ENCODE measurements at regions not wholly inside any gene's neighbourhood (a gene's known extent, or its start where the extent isn't known, plus 50 kb on each side); places are given as distances from the start of the nearest gene placed in this dataset.

GRCh38 chrX:74179990-74180389, 124.0 kb upstream of the ZCCHC13 start:
- POLR2A ChIA-PET, result no interaction called here
- H3K4me1 ChIP-seq (ENCODE audit: control insufficient read depth, insufficient read depth, low read length), result peaks cover 6% of the 10 kb centered on the region; the same call in 1 of the 2 replicates
- CTCF ChIA-PET, result interaction anchor here (0.5 kb wide), 1 partner anchor 54 kb away, joined by 3 read pairs; no protein-coding TSS in a partner anchor
- TF ChIP-seq ZSCAN18 (tag by site-specific recombination; IDR thresholded peaks at IDR 0.05) (no peak), ZFP41 (tag by site-specific recombination; IDR thresholded peaks at IDR 0.05; ENCODE audit: borderline replicate concordance) (no peak), ZNF830 (tag by site-specific recombination; IDR thresholded peaks at IDR 0.05; ENCODE audit: low read depth) (no peak), SCRT1 (tag by site-specific recombination; IDR thresholded peaks at IDR 0.05; ENCODE audit: borderline replicate concordance) (no peak), GLI4 (tag by site-specific recombination; IDR thresholded peaks at IDR 0.05) (no peak), ZNF785 (tag by site-specific recombination; IDR thresholded peaks at IDR 0.05) (no peak), ZNF280C (tag by site-specific recombination; IDR thresholded peaks at IDR 0.05) (no peak), ZNF560 (tag by site-specific recombination; IDR thresholded peaks at IDR 0.05; ENCODE audit: borderline replicate concordance) (no peak)
- no peaks in the 10 kb centered on the region for H3K36me3 ChIP-seq (ENCODE audit: control insufficient read depth in 2 of 2, insufficient read depth in 1 of 2, low read length in 2 of 2)
- H3K4me3 ChIP-seq (ENCODE audit: low read depth, low read length), result no peak overlapping the region
- peak overlapping the region; percentile 51; the same call in 1 of the 2 replicates for H3K27ac ChIP-seq (ENCODE audit: extremely low read depth, low read depth, low read length)
- no peaks in the 10 kb centered on the region for H3K9me3 ChIP-seq (ENCODE audit: control insufficient read depth, insufficient read depth, low read depth, low read length)

DNA sequence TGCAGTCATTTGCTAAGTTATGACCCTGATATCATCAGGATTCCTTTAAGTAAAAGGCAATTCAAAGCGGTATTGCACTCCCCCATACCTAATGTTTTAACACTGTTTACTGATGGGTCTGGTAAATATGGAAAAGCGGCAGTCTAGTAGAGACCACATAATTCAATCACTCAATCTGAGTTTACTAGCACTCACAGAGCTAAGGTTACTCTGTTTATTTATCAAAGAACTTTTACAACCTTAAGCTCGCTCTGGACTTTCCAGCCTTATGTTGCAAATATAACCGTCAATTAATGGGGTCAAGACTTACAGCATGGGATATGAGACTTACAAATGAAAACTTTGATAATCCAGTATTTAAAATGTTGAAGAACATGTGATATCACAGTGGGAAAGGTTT, 124.5 kb upstream of the ZCCHC13 start:
- Histone ChIP-seq H3K36me3 (ENCODE audit: control insufficient read depth in 2 of 2, insufficient read depth in 1 of 2, low read length in 2 of 2) (no peaks in the 10 kb centered on the region), H3K27ac (ENCODE audit: extremely low read depth, low read depth, low read length) (peak overlapping the region; percentile 51; the same call in 1 of the 2 replicates), H3K9me3 (ENCODE audit: control insufficient read depth, insufficient read depth, low read depth, low read length) (no peaks in the 10 kb centered on the region; the same call in 1 of the 2 replicates), H3K4me3 (ENCODE audit: low read depth, low read length) (no peak overlapping the region), H3K4me1 (ENCODE audit: control insufficient read depth, insufficient read depth, low read length) (peaks cover 6% of the 10 kb centered on the region; the same call in 1 of the 2 replicates)
- ChIA-PET CTCF (interaction anchor here (0.5 to 1.3 kb wide), 2 partner anchors 45 to 55 kb away, joined by 3 to 6 read pairs; no protein-coding TSS in a partner anchor), POLR2A (no interaction called here)
- TF ChIP-seq YY2 (tag by site-specific recombination; IDR thresholded peaks at IDR 0.05) (no peak), ZNF341 (tag by site-specific recombination; IDR thresholded peaks at IDR 0.05; ENCODE audit: low read depth) (peak; percentile 43; the same call in 1 of the 2 replicates), TSHZ1 (tag by site-specific recombination; IDR thresholded peaks at IDR 0.05; ENCODE audit: borderline replicate concordance) (peak; percentile 65; the same call in 1 of the 2 replicates), OSR2 (tag by site-specific recombination; IDR thresholded peaks at IDR 0.05) (peak; percentile 83; the same call in 1 of the 2 replicates), GFI1B (tag by site-specific recombination; IDR thresholded peaks at IDR 0.05) (peak; percentile 79; the same call in 1 of the 2 replicates), ZNF24 (tag by site-specific recombination; IDR thresholded peaks at IDR 0.05) (0 out of 2 replicates have a peak, but pooled peaks have one; percentile 17), WT1 (tag by site-specific recombination; IDR thresholded peaks at IDR 0.05) (peak; percentile 93), ZNF426 (tag by site-specific recombination; IDR thresholded peaks at IDR 0.05) (no peak), HOXD13 (CRISPR knock-in tag; IDR thresholded peaks at IDR 0.05; ENCODE audit: borderline replicate concordance) (peak; percentile 64; the same call in 1 of the 2 replicates), BCL11A (tag by site-specific recombination; IDR thresholded peaks at IDR 0.05; ENCODE audit: low read depth) (no peak), ZBTB49 (tag by site-specific recombination; IDR thresholded peaks at IDR 0.05; ENCODE audit: low read depth) (no peak), ZNF335 (tag by site-specific recombination; conservative IDR thresholded peaks at IDR 0.05) (0 out of 2 replicates have a peak, but pooled peaks have one; percentile 32), ZNF660 (tag by site-specific recombination; IDR thresholded peaks at IDR 0.05) (no peak)
- TF ChIP-seq, protein P1, sequence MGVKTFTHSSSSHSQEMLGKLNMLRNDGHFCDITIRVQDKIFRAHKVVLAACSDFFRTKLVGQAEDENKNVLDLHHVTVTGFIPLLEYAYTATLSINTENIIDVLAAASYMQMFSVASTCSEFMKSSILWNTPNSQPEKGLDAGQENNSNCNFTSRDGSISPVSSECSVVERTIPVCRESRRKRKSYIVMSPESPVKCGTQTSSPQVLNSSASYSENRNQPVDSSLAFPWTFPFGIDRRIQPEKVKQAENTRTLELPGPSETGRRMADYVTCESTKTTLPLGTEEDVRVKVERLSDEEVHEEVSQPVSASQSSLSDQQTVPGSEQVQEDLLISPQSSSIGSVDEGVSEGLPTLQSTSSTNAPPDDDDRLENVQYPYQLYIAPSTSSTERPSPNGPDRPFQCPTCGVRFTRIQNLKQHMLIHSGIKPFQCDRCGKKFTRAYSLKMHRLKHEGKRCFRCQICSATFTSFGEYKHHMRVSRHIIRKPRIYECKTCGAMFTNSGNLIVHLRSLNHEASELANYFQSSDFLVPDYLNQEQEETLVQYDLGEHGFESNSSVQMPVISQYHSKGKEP (tag by site-specific recombination; IDR thresholded peaks at IDR 0.05), result peak; percentile 78; the same call in 1 of the 2 replicates

Measured in HEK293 (cell line).